IMR-90 (cell line): ENCODE measurements at regions not wholly inside any gene's neighbourhood (a gene's known extent, or its start where the extent isn't known, plus 50 kb on each side); places are given as distances from the start of the nearest gene placed in this dataset.

Source experiments
- ATAC-seq: fragments of 200-7000 bp; cut with Tn5 transposase; 2 replicates; pipeline ENCODE4 v1.9.1; 2020; ENCODE audit warnings: low read depth, mild to moderate bottlenecking, moderate library complexity
- BruUV-seq: library from RNA; stranded (reverse); fragments of 400-500 nt; replicated peaks from 2 replicates; lab custom pipeline; 2021; lab: Mats Ljungman, UMichigan
- CTCF ChIA-PET: fragments of 300-600 bp; formaldehyde crosslinking; extraction: SDS; loops from one replicate; lab custom pipeline; 2021; ENCODE audit warnings: antibody characterized with exemption; lab: Yijun Ruan, JAX
- POLR2A ChIA-PET: fragments of 300-600 bp; sonication (Branson Sonifier 250); formaldehyde crosslinking; loops from one replicate; lab custom pipeline; 2022; ENCODE audit warnings: antibody characterized with exemption; ENCODE audit not compliant: unreplicated experiment; lab: Charles Lee
- DNase-seq: peaks from one replicate; pipeline ENCODE4 v3.0.0; 2013
- H2AFZ ChIP-seq: replicated peaks from 2 replicates; pipeline ENCODE3; 2013; ENCODE audit warnings: low read length, mild to moderate bottlenecking; ENCODE audit not compliant: poor library complexity
- H2AK5ac ChIP-seq: 2 replicates; pipeline ENCODE4 v1.6.1; 2013; ENCODE audit warnings: low read depth, low read length, inconsistent platforms
- H2AK9ac ChIP-seq: replicated peaks from 2 replicates; pipeline ENCODE3; 2013; ENCODE audit warnings: mild to moderate bottlenecking, low read depth, low read length, moderate library complexity; ENCODE audit not compliant: poor library complexity
- H2BK120ac ChIP-seq: 2 replicates; pipeline ENCODE4 v1.6.1; 2013; ENCODE audit warnings: low read depth, low read length, inconsistent platforms
- H2BK15ac ChIP-seq: 3 replicates; pipeline ENCODE4 v1.6.1; 2013; ENCODE audit warnings: low read depth, low read length, inconsistent platforms
- H2BK20ac ChIP-seq: 2 replicates; pipeline ENCODE4 v1.6.1; 2013; ENCODE audit warnings: low read depth, mild to moderate bottlenecking, inconsistent platforms, low read length, moderate library complexity
- H2BK5ac ChIP-seq: 2 replicates; pipeline ENCODE4 v1.6.1; 2013; ENCODE audit warnings: mild to moderate bottlenecking, low read depth, low read length, inconsistent platforms; ENCODE audit not compliant: poor library complexity, severe bottlenecking
- H3K14ac ChIP-seq: replicated peaks from 2 replicates; pipeline ENCODE4 v1.6.1; 2013; ENCODE audit warnings: low read depth, low read length, inconsistent platforms
- H3K18ac ChIP-seq: 2 replicates; pipeline ENCODE4 v1.6.1; 2013; ENCODE audit warnings: low read depth, low read length, control low read depth
- H3K23ac ChIP-seq: 2 replicates; pipeline ENCODE4 v1.6.1; 2013; ENCODE audit warnings: low read depth, low read length, inconsistent platforms
- H3K27ac ChIP-seq: 2 replicates; pipeline ENCODE4 v1.5.1; 2013; ENCODE audit warnings: mild to moderate bottlenecking, control low read depth, low read length; ENCODE audit not compliant: insufficient read depth
- H3K27me3 ChIP-seq: 2 replicates; pipeline ENCODE4 v1.6.1; 2013; ENCODE audit warnings: low read length; ENCODE audit not compliant: control insufficient read depth, insufficient read depth
- H3K36me3 ChIP-seq: 2 replicates; pipeline ENCODE4 v1.6.1; 2013; ENCODE audit warnings: low read length, mixed read lengths; ENCODE audit not compliant: control insufficient read depth, insufficient read depth
- H3K4ac ChIP-seq: 2 replicates; pipeline ENCODE4 v1.6.1; 2013; ENCODE audit warnings: low read depth, low read length, inconsistent platforms
- H3K4me1 ChIP-seq: 2 replicates; pipeline ENCODE4 v1.6.1; 2013; ENCODE audit warnings: low read length, mixed read lengths; ENCODE audit not compliant: control insufficient read depth, insufficient read depth
- H3K4me2 ChIP-seq: 2 replicates; pipeline ENCODE4 v1.6.1; 2013; ENCODE audit warnings: low read depth, mild to moderate bottlenecking, control low read depth, low read length, moderate library complexity
- H3K4me3 ChIP-seq: 2 replicates; pipeline ENCODE4 v1.5.1; 2013; ENCODE audit warnings: low read depth, mild to moderate bottlenecking, control low read depth, low read length, moderate library complexity; ENCODE audit not compliant: insufficient read depth
- H3K56ac ChIP-seq: 2 replicates; pipeline ENCODE4 v1.6.1; 2013; ENCODE audit warnings: low read length, inconsistent platforms; ENCODE audit not compliant: insufficient read depth; ENCODE audit errors: extremely low read depth
- H3K79me1 ChIP-seq, 2 experiments: 2 replicates each; pipeline ENCODE4 v1.6.1; 2013; ENCODE audit warnings: low read length in 2 of 2, inconsistent platforms in 1 of 2, low read depth in 1 of 2
- H3K9ac ChIP-seq: 2 replicates; pipeline ENCODE4 v1.6.1; 2013; ENCODE audit warnings: low read depth, low read length, control low read depth
- H3K9me1 ChIP-seq: 2 replicates; pipeline ENCODE4 v1.6.1; 2013; ENCODE audit warnings: low read length, inconsistent platforms; ENCODE audit not compliant: insufficient read depth
- H3K9me3 ChIP-seq: 2 replicates; pipeline ENCODE4 v1.6.1; 2013; ENCODE audit warnings: low read length; ENCODE audit not compliant: control insufficient read depth, insufficient read depth
- H4K20me1 ChIP-seq: 2 replicates; pipeline ENCODE4 v1.6.1; 2013; ENCODE audit warnings: low read length, inconsistent platforms; ENCODE audit not compliant: insufficient read depth
- H4K5ac ChIP-seq: 2 replicates; pipeline ENCODE4 v1.6.1; 2013; ENCODE audit warnings: mild to moderate bottlenecking, low read depth, low read length, control low read depth
- H4K8ac ChIP-seq, 2 experiments: 2 replicates each; pipeline ENCODE4 v1.6.1; 2013; ENCODE audit warnings: low read depth in 2 of 2, low read length in 2 of 2, control low read depth in 1 of 2, inconsistent platforms in 1 of 2
- H4K91ac ChIP-seq: 2 replicates; pipeline ENCODE4 v1.6.1; 2013; ENCODE audit warnings: low read depth, low read length, inconsistent platforms; ENCODE audit not compliant: insufficient read depth
- CTCF ChIP-seq: conservative IDR thresholded peaks from 2 replicates; pipeline ENCODE4 v1.5.1; 2012; ENCODE audit warnings: mild to moderate bottlenecking, low read depth, low read length, improper control_type of control experiment
- MAFK ChIP-seq: IDR thresholded peaks from 2 replicates; pipeline ENCODE4 v1.6.1; 2012; ENCODE audit warnings: low read depth, low read length, improper control_type of control experiment
- MAZ ChIP-seq: IDR thresholded peaks from 2 replicates; pipeline ENCODE4 v1.6.1; 2012; ENCODE audit warnings: low read depth, mild to moderate bottlenecking, low read length, improper control_type of control experiment, moderate library complexity, borderline replicate concordance
- NFE2L2 ChIP-seq: fragments of 150-350 bp; IDR thresholded peaks from 2 replicates; pipeline ENCODE4 v1.6.1; 2016; ENCODE audit warnings: low read depth, mild to moderate bottlenecking, low read length
- POLR2A ChIP-seq: IDR thresholded peaks from 2 replicates; pipeline ENCODE4 v1.6.1; 2012; ENCODE audit warnings: mild to moderate bottlenecking, low read depth, low read length
- SMC3 ChIP-seq: fragments of 150-350 bp; IDR thresholded peaks from 2 replicates; pipeline ENCODE4 v1.6.1; 2016; ENCODE audit warnings: low read depth, mild to moderate bottlenecking, antibody characterized with exemption, low read length, moderate library complexity
- USF2 ChIP-seq: fragments of 150-350 bp; IDR thresholded peaks from 2 replicates; pipeline ENCODE4 v1.6.1; 2017; ENCODE audit warnings: mild to moderate bottlenecking, antibody characterized with exemption, low read length, low read depth
- WGBS, 2 experiments: methylation state at CpG; one replicate each; pipeline versions ENCODE4 v1.1.5 to v1.1.7; 2013; ENCODE audit warnings: missing lambda C conversion rate in 2 of 2; ENCODE audit not compliant: insufficient read length in 1 of 2; ENCODE audit errors: extremely low coverage in 2 of 2; 5-methylcytosine and 5-hydroxymethylcytosine counted together
- dilution Hi-C: fragments of 300-500 bp; cut with HindIII; formaldehyde crosslinking; loops from one replicate; pipeline ENCODE4 v1.14.3; 2018; ENCODE audit warnings: low sequenced_read_pairs; ENCODE audit not compliant: unreplicated experiment
- in situ Hi-C: fragments of 300-500 bp; cut with MboI; formaldehyde crosslinking; loops from 3 replicates; pipeline ENCODE4 v1.14.3; 2019; ENCODE audit warnings: low sequenced_read_pairs, inconsistent platforms, mixed read lengths
- intact Hi-C: fragments of 100-400 bp; cut with micrococcal nuclease; formaldehyde crosslinking; loops from 2 replicates; pipeline ENCODE4 v1.10.0; 2022

- in situ Hi-C loops (no loop called here), dilution Hi-C loops (no loop called here), intact Hi-C loops (no loop called here)
- Histone ChIP-seq H2BK15ac (no peak overlapping the region), H3K36me3 (no peaks in the 10 kb centered on the region), H3K9me3 (no peaks in the 10 kb centered on the region), H3K4me1 (no peaks in the 10 kb centered on the region), H4K5ac (no peak overlapping the region), H3K4me3 (no peak overlapping the region), H3K79me1 (no peaks in the 10 kb centered on the region), H2BK120ac (no peak overlapping the region), H2AFZ (no peak overlapping the region), H3K18ac (no peak overlapping the region), H2BK5ac (no peak overlapping the region), H2BK20ac (no peak overlapping the region), H3K23ac (no peak overlapping the region), H3K4me2 (no peak overlapping the region), H3K9ac (no peak overlapping the region), H3K14ac (no peak overlapping the region), H3K27me3 (peaks cover 18% of the 10 kb centered on the region), H2AK5ac (no peak overlapping the region), H3K27ac (no peak overlapping the region), H4K8ac (no peak overlapping the region), H3K4ac (no peak overlapping the region), H3K9me1 (no peaks in the 10 kb centered on the region; the same call in 1 of the 2 replicates), H3K56ac (no peak overlapping the region), H2AK9ac (no peak overlapping the region), H4K91ac (no peak overlapping the region), H4K20me1 (no peaks in the 10 kb centered on the region)
- WGBS, 2 experiments = no CpG with 5 or more reads among the region's 7 CpGs
- POLR2A ChIA-PET = no interaction called here
- no peak for TF ChIP-seq SMC3
- no peak for TF ChIP-seq MAFK
- TF ChIP-seq MAZ = no peak
- no peak for TF ChIP-seq NFE2L2
- no peak for TF ChIP-seq USF2
- TF ChIP-seq CTCF = no peak
- no peak for TF ChIP-seq POLR2A
- CTCF ChIA-PET = no interaction called here
- DNase-seq = no peak
- no peak for ATAC-seq
- no TSS peak for BruUV-seq
Measured at GRCh38 chr3:124234852-124235252, 242.9 kb upstream of the ROPN1 start.
